HepG2 (cell line): ENCODE measurements at regions not wholly inside any gene's neighbourhood (a gene's known extent, or its start where the extent isn't known, plus 50 kb on each side); places are given as distances from the start of the nearest gene placed in this dataset.

ENCODE experiments used
- CEBPB ChIP-seq: IDR thresholded peaks from 2 replicates; pipeline ENCODE4 v1.6.1; 2011; ENCODE audit warnings: low read depth, low read length, improper control_type of control experiment, borderline replicate concordance
- CHD2 ChIP-seq: IDR thresholded peaks from 2 replicates; pipeline ENCODE4 v1.6.1; 2011; ENCODE audit warnings: low read depth, low read length, improper control_type of control experiment
- ESRRA ChIP-seq: sonication (generic); formaldehyde crosslinking; IDR thresholded peaks from 2 replicates; pipeline ENCODE4 v1.5.1; 2020; ENCODE audit warnings: mild to moderate bottlenecking, low read depth, missing genetic modification reagents
- REPIN1 ChIP-seq: sonication (generic); formaldehyde crosslinking; IDR thresholded peaks from 2 replicates; pipeline ENCODE4 v1.8.0; 2022; ENCODE audit warnings: missing genetic modification reagents, low read depth, mild to moderate bottlenecking, borderline replicate concordance
- TF ChIP-seq, protein P1 (sequence below): sonication (generic); formaldehyde crosslinking; IDR thresholded peaks from 2 replicates; pipeline ENCODE4 v1.5.0; 2020; ENCODE audit warnings: mild to moderate bottlenecking, missing genetic modification reagents, moderate library complexity
- TF ChIP-seq, protein P2 (sequence below): sonication (generic); formaldehyde crosslinking; IDR thresholded peaks from 2 replicates; pipeline ENCODE4 v1.8.1; 2023; ENCODE audit warnings: missing genetic modification reagents, inconsistent platforms, borderline replicate concordance

GRCh38 chr14:94966868-94967267, 190.5 kb downstream of the DICER1 start:
- TF ChIP-seq ESRRA (CRISPR knock-in tag) (no peak), CEBPB (no peak), REPIN1 (CRISPR knock-in tag) (no peak), CHD2 (no peak)
- TF ChIP-seq, protein P1, sequence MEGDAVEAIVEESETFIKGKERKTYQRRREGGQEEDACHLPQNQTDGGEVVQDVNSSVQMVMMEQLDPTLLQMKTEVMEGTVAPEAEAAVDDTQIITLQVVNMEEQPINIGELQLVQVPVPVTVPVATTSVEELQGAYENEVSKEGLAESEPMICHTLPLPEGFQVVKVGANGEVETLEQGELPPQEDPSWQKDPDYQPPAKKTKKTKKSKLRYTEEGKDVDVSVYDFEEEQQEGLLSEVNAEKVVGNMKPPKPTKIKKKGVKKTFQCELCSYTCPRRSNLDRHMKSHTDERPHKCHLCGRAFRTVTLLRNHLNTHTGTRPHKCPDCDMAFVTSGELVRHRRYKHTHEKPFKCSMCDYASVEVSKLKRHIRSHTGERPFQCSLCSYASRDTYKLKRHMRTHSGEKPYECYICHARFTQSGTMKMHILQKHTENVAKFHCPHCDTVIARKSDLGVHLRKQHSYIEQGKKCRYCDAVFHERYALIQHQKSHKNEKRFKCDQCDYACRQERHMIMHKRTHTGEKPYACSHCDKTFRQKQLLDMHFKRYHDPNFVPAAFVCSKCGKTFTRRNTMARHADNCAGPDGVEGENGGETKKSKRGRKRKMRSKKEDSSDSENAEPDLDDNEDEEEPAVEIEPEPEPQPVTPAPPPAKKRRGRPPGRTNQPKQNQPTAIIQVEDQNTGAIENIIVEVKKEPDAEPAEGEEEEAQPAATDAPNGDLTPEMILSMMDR: no peak
- TF ChIP-seq, protein P2, sequence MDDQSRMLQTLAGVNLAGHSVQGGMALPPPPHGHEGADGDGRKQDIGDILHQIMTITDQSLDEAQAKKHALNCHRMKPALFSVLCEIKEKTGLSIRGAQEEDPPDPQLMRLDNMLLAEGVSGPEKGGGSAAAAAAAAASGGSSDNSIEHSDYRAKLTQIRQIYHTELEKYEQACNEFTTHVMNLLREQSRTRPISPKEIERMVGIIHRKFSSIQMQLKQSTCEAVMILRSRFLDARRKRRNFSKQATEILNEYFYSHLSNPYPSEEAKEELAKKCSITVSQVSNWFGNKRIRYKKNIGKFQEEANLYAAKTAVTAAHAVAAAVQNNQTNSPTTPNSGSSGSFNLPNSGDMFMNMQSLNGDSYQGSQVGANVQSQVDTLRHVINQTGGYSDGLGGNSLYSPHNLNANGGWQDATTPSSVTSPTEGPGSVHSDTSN (CRISPR knock-in tag): no peak
